IMR-90 (cell line): ENCODE measurements at regions not wholly inside any gene's neighbourhood (a gene's known extent, or its start where the extent isn't known, plus 50 kb on each side); places are given as distances from the start of the nearest gene placed in this dataset.
A peak's percentile ranks its signal among the peaks of the same experiment; 100 is the strongest.

ENCODE experiments used
- ATAC-seq: fragments of 200-7000 bp; cut with Tn5 transposase; 2 replicates; pipeline ENCODE4 v1.9.1; 2020; ENCODE audit warnings: low read depth, mild to moderate bottlenecking, moderate library complexity
- BruUV-seq: library from RNA; stranded (reverse); fragments of 400-500 nt; replicated peaks from 2 replicates; lab custom pipeline; 2021; lab: Mats Ljungman, UMichigan
- CTCF ChIA-PET: fragments of 300-600 bp; formaldehyde crosslinking; extraction: SDS; loops from one replicate; lab custom pipeline; 2021; ENCODE audit warnings: antibody characterized with exemption; lab: Yijun Ruan, JAX
- POLR2A ChIA-PET: fragments of 300-600 bp; sonication (Branson Sonifier 250); formaldehyde crosslinking; loops from one replicate; lab custom pipeline; 2022; ENCODE audit warnings: antibody characterized with exemption; ENCODE audit not compliant: unreplicated experiment; lab: Charles Lee
- DNase-seq: peaks from one replicate; pipeline ENCODE4 v3.0.0; 2013
- H2AFZ ChIP-seq: replicated peaks from 2 replicates; pipeline ENCODE3; 2013; ENCODE audit warnings: low read length, mild to moderate bottlenecking; ENCODE audit not compliant: poor library complexity
- H2AK5ac ChIP-seq: 2 replicates; pipeline ENCODE4 v1.6.1; 2013; ENCODE audit warnings: low read depth, low read length, inconsistent platforms
- H2AK9ac ChIP-seq: replicated peaks from 2 replicates; pipeline ENCODE3; 2013; ENCODE audit warnings: mild to moderate bottlenecking, low read depth, low read length, moderate library complexity; ENCODE audit not compliant: poor library complexity
- H2BK120ac ChIP-seq: 2 replicates; pipeline ENCODE4 v1.6.1; 2013; ENCODE audit warnings: low read depth, low read length, inconsistent platforms
- H2BK15ac ChIP-seq: 3 replicates; pipeline ENCODE4 v1.6.1; 2013; ENCODE audit warnings: low read depth, low read length, inconsistent platforms
- H2BK20ac ChIP-seq: 2 replicates; pipeline ENCODE4 v1.6.1; 2013; ENCODE audit warnings: low read depth, mild to moderate bottlenecking, inconsistent platforms, low read length, moderate library complexity
- H2BK5ac ChIP-seq: 2 replicates; pipeline ENCODE4 v1.6.1; 2013; ENCODE audit warnings: mild to moderate bottlenecking, low read depth, low read length, inconsistent platforms; ENCODE audit not compliant: poor library complexity, severe bottlenecking
- H3K14ac ChIP-seq: replicated peaks from 2 replicates; pipeline ENCODE4 v1.6.1; 2013; ENCODE audit warnings: low read depth, low read length, inconsistent platforms
- H3K18ac ChIP-seq: 2 replicates; pipeline ENCODE4 v1.6.1; 2013; ENCODE audit warnings: low read depth, low read length, control low read depth
- H3K23ac ChIP-seq: 2 replicates; pipeline ENCODE4 v1.6.1; 2013; ENCODE audit warnings: low read depth, low read length, inconsistent platforms
- H3K27ac ChIP-seq: 2 replicates; pipeline ENCODE4 v1.5.1; 2013; ENCODE audit warnings: mild to moderate bottlenecking, control low read depth, low read length; ENCODE audit not compliant: insufficient read depth
- H3K27me3 ChIP-seq: 2 replicates; pipeline ENCODE4 v1.6.1; 2013; ENCODE audit warnings: low read length; ENCODE audit not compliant: control insufficient read depth, insufficient read depth
- H3K36me3 ChIP-seq: 2 replicates; pipeline ENCODE4 v1.6.1; 2013; ENCODE audit warnings: low read length, mixed read lengths; ENCODE audit not compliant: control insufficient read depth, insufficient read depth
- H3K4ac ChIP-seq: 2 replicates; pipeline ENCODE4 v1.6.1; 2013; ENCODE audit warnings: low read depth, low read length, inconsistent platforms
- H3K4me1 ChIP-seq: 2 replicates; pipeline ENCODE4 v1.6.1; 2013; ENCODE audit warnings: low read length, mixed read lengths; ENCODE audit not compliant: control insufficient read depth, insufficient read depth
- H3K4me2 ChIP-seq: 2 replicates; pipeline ENCODE4 v1.6.1; 2013; ENCODE audit warnings: low read depth, mild to moderate bottlenecking, control low read depth, low read length, moderate library complexity
- H3K4me3 ChIP-seq: 2 replicates; pipeline ENCODE4 v1.5.1; 2013; ENCODE audit warnings: low read depth, mild to moderate bottlenecking, control low read depth, low read length, moderate library complexity; ENCODE audit not compliant: insufficient read depth
- H3K56ac ChIP-seq: 2 replicates; pipeline ENCODE4 v1.6.1; 2013; ENCODE audit warnings: low read length, inconsistent platforms; ENCODE audit not compliant: insufficient read depth; ENCODE audit errors: extremely low read depth
- H3K79me1 ChIP-seq, 2 experiments: 2 replicates each; pipeline ENCODE4 v1.6.1; 2013; ENCODE audit warnings: low read length in 2 of 2, inconsistent platforms in 1 of 2, low read depth in 1 of 2
- H3K9ac ChIP-seq: 2 replicates; pipeline ENCODE4 v1.6.1; 2013; ENCODE audit warnings: low read depth, low read length, control low read depth
- H3K9me1 ChIP-seq: 2 replicates; pipeline ENCODE4 v1.6.1; 2013; ENCODE audit warnings: low read length, inconsistent platforms; ENCODE audit not compliant: insufficient read depth
- H3K9me3 ChIP-seq: 2 replicates; pipeline ENCODE4 v1.6.1; 2013; ENCODE audit warnings: low read length; ENCODE audit not compliant: control insufficient read depth, insufficient read depth
- H4K20me1 ChIP-seq: 2 replicates; pipeline ENCODE4 v1.6.1; 2013; ENCODE audit warnings: low read length, inconsistent platforms; ENCODE audit not compliant: insufficient read depth
- H4K5ac ChIP-seq: 2 replicates; pipeline ENCODE4 v1.6.1; 2013; ENCODE audit warnings: mild to moderate bottlenecking, low read depth, low read length, control low read depth
- H4K8ac ChIP-seq, 2 experiments: 2 replicates each; pipeline ENCODE4 v1.6.1; 2013; ENCODE audit warnings: low read depth in 2 of 2, low read length in 2 of 2, control low read depth in 1 of 2, inconsistent platforms in 1 of 2
- H4K91ac ChIP-seq: 2 replicates; pipeline ENCODE4 v1.6.1; 2013; ENCODE audit warnings: low read depth, low read length, inconsistent platforms; ENCODE audit not compliant: insufficient read depth
- BHLHE40 ChIP-seq: fragments of 150-350 bp; IDR thresholded peaks from 2 replicates; pipeline ENCODE4 v1.6.1; 2016; ENCODE audit warnings: mild to moderate bottlenecking, low read depth, low read length
- CHD1 ChIP-seq: IDR thresholded peaks from 2 replicates; pipeline ENCODE4 v1.6.1; 2012; ENCODE audit warnings: low read depth, low read length, improper control_type of control experiment
- CTCF ChIP-seq: conservative IDR thresholded peaks from 2 replicates; pipeline ENCODE4 v1.5.1; 2012; ENCODE audit warnings: mild to moderate bottlenecking, low read depth, low read length, improper control_type of control experiment
- ELK1 ChIP-seq: fragments of 150-350 bp; IDR thresholded peaks from 2 replicates; pipeline ENCODE4 v1.6.1; 2016; ENCODE audit warnings: low read depth, mild to moderate bottlenecking, low read length, moderate library complexity, borderline replicate concordance
- FOS ChIP-seq: fragments of 150-350 bp; IDR thresholded peaks from 2 replicates; pipeline ENCODE4 v1.6.1; 2016; ENCODE audit warnings: low read depth, low read length
- MAZ ChIP-seq: IDR thresholded peaks from 2 replicates; pipeline ENCODE4 v1.6.1; 2012; ENCODE audit warnings: low read depth, mild to moderate bottlenecking, low read length, improper control_type of control experiment, moderate library complexity, borderline replicate concordance
- NFE2L2 ChIP-seq: fragments of 150-350 bp; IDR thresholded peaks from 2 replicates; pipeline ENCODE4 v1.6.1; 2016; ENCODE audit warnings: low read depth, mild to moderate bottlenecking, low read length
- POLR2A ChIP-seq: IDR thresholded peaks from 2 replicates; pipeline ENCODE4 v1.6.1; 2012; ENCODE audit warnings: mild to moderate bottlenecking, low read depth, low read length
- RAD21 ChIP-seq: IDR thresholded peaks from 2 replicates; pipeline ENCODE4 v1.6.1; 2012; ENCODE audit warnings: low read length, improper control_type of control experiment
- RCOR1 ChIP-seq: IDR thresholded peaks from 2 replicates; pipeline ENCODE4 v1.6.1; 2012; ENCODE audit warnings: mild to moderate bottlenecking, low read length, improper control_type of control experiment; ENCODE audit not compliant: insufficient replicate concordance
- RFX5 ChIP-seq: IDR thresholded peaks from 2 replicates; pipeline ENCODE4 v1.8.0; 2012; ENCODE audit warnings: low read depth, mild to moderate bottlenecking, low read length, moderate library complexity
- SMC3 ChIP-seq: fragments of 150-350 bp; IDR thresholded peaks from 2 replicates; pipeline ENCODE4 v1.6.1; 2016; ENCODE audit warnings: low read depth, mild to moderate bottlenecking, antibody characterized with exemption, low read length, moderate library complexity
- USF2 ChIP-seq: fragments of 150-350 bp; IDR thresholded peaks from 2 replicates; pipeline ENCODE4 v1.6.1; 2017; ENCODE audit warnings: mild to moderate bottlenecking, antibody characterized with exemption, low read length, low read depth
- dilution Hi-C: fragments of 300-500 bp; cut with HindIII; formaldehyde crosslinking; loops from one replicate; pipeline ENCODE4 v1.14.3; 2018; ENCODE audit warnings: low sequenced_read_pairs; ENCODE audit not compliant: unreplicated experiment
- in situ Hi-C: fragments of 300-500 bp; cut with MboI; formaldehyde crosslinking; loops from 3 replicates; pipeline ENCODE4 v1.14.3; 2019; ENCODE audit warnings: low sequenced_read_pairs, inconsistent platforms, mixed read lengths
- intact Hi-C: fragments of 100-400 bp; cut with micrococcal nuclease; formaldehyde crosslinking; loops from 2 replicates; pipeline ENCODE4 v1.10.0; 2022

GRCh38 chr1:195376190-195376589 is 1232.0 kb downstream of the KCNT2 start:
- dilution Hi-C loops (no loop called here), in situ Hi-C loops (no loop called here), intact Hi-C loops (no loop called here)
- H2BK15ac ChIP-seq, result no peak overlapping the region
- ChIA-PET CTCF (interaction anchor here (0.7 kb wide), 1 partner anchor 190 kb away, joined by 5 read pairs; no protein-coding TSS in a partner anchor), POLR2A (no interaction called here)
- DNase-seq, result peak; percentile 1
- H3K4me2 ChIP-seq, result no peak overlapping the region
- H4K20me1 ChIP-seq, result no peaks in the 10 kb centered on the region
- no peak overlapping the region for H3K9ac ChIP-seq
- H3K4ac ChIP-seq, result no peak overlapping the region
- no peak overlapping the region for H3K4me3 ChIP-seq
- no peak overlapping the region for H2AK9ac ChIP-seq
- no peak overlapping the region for H2AK5ac ChIP-seq
- no peak overlapping the region for H3K23ac ChIP-seq
- no peak overlapping the region for H3K18ac ChIP-seq
- H4K5ac ChIP-seq, result no peak overlapping the region
- no peak overlapping the region for H4K8ac ChIP-seq
- no peaks in the 10 kb centered on the region for H3K4me1 ChIP-seq
- no peak for ATAC-seq
- TF ChIP-seq MAZ, result no peak
- TF ChIP-seq POLR2A, result no peak
- no peak for TF ChIP-seq FOS
- TF ChIP-seq ELK1, result no peak
- TF ChIP-seq CHD1, result no peak
- TF ChIP-seq BHLHE40, result no peak
- TF ChIP-seq NFE2L2, result no peak
- no peak for TF ChIP-seq USF2
- no peak for TF ChIP-seq SMC3
- TF ChIP-seq CTCF, result no peak
- TF ChIP-seq RFX5, result no peak
- no peak for TF ChIP-seq RCOR1
- TF ChIP-seq RAD21, result no peak
- no peak overlapping the region for H2BK20ac ChIP-seq
- H3K56ac ChIP-seq, result no peak overlapping the region
- H3K36me3 ChIP-seq, result no peaks in the 10 kb centered on the region
- H3K9me3 ChIP-seq, result no peaks in the 10 kb centered on the region
- H3K27me3 ChIP-seq, result no peaks in the 10 kb centered on the region
- no peak overlapping the region for H3K27ac ChIP-seq
- H2BK120ac ChIP-seq, result no peak overlapping the region
- no peaks in the 10 kb centered on the region for H3K9me1 ChIP-seq
- H3K14ac ChIP-seq, result no peak overlapping the region
- no peak overlapping the region for H2BK5ac ChIP-seq
- H3K79me1 ChIP-seq, result no peaks in the 10 kb centered on the region
- no peak overlapping the region for H4K91ac ChIP-seq
- H2AFZ ChIP-seq, result no peak overlapping the region
- BruUV-seq, result no TSS peak
